ENCODE measurements at regions not wholly inside any gene's neighbourhood (a gene's known extent, or its start where the extent isn't known, plus 50 kb on each side); places are given as distances from the start of the nearest gene placed in this dataset.

DNA sequence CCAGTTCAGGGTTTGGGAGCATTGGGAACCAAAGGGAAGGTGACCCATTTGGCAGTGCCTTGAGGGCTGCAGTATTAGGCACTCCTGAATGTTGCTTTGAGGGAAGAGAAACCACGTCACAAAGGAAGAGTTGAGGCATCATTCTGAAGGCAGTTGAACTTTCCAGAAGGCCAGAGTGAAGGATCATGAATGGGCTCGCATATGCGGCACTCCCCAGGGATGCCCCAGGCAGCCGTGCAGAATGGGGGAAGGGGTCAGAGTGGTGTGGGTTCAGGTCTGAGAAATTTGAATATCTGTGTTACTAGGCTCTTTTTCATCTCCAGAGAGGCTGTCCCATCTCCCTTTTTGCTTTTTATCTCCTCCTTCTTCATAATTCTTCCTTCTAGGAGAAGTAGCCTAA is 60.6 kb upstream of the HMHB1 start:
- CTCF ChIA-PET, result no interaction called here
- no peaks in the 10 kb centered on the region for H3K4me1 ChIP-seq (ENCODE audit: control insufficient read depth, insufficient read depth, low read length)
- H3K27me3 ChIP-seq (ENCODE audit: control insufficient read depth, insufficient read depth, low read length), result no peaks in the 10 kb centered on the region
- POLR2A ChIA-PET, result no interaction called here
- H3K36me3 ChIP-seq (ENCODE audit: control insufficient read depth, insufficient read depth, low read length), result no peaks in the 10 kb centered on the region
- no peak overlapping the region for H3K27ac ChIP-seq (ENCODE audit: low read length)
- no peak for ATAC-seq
- no TSS peak for BruUV-seq (replicated peaks)
- TF ChIP-seq, protein P1, sequence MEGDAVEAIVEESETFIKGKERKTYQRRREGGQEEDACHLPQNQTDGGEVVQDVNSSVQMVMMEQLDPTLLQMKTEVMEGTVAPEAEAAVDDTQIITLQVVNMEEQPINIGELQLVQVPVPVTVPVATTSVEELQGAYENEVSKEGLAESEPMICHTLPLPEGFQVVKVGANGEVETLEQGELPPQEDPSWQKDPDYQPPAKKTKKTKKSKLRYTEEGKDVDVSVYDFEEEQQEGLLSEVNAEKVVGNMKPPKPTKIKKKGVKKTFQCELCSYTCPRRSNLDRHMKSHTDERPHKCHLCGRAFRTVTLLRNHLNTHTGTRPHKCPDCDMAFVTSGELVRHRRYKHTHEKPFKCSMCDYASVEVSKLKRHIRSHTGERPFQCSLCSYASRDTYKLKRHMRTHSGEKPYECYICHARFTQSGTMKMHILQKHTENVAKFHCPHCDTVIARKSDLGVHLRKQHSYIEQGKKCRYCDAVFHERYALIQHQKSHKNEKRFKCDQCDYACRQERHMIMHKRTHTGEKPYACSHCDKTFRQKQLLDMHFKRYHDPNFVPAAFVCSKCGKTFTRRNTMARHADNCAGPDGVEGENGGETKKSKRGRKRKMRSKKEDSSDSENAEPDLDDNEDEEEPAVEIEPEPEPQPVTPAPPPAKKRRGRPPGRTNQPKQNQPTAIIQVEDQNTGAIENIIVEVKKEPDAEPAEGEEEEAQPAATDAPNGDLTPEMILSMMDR (IDR thresholded peaks at IDR 0.05), result no peak
- TF ChIP-seq, protein P2, sequence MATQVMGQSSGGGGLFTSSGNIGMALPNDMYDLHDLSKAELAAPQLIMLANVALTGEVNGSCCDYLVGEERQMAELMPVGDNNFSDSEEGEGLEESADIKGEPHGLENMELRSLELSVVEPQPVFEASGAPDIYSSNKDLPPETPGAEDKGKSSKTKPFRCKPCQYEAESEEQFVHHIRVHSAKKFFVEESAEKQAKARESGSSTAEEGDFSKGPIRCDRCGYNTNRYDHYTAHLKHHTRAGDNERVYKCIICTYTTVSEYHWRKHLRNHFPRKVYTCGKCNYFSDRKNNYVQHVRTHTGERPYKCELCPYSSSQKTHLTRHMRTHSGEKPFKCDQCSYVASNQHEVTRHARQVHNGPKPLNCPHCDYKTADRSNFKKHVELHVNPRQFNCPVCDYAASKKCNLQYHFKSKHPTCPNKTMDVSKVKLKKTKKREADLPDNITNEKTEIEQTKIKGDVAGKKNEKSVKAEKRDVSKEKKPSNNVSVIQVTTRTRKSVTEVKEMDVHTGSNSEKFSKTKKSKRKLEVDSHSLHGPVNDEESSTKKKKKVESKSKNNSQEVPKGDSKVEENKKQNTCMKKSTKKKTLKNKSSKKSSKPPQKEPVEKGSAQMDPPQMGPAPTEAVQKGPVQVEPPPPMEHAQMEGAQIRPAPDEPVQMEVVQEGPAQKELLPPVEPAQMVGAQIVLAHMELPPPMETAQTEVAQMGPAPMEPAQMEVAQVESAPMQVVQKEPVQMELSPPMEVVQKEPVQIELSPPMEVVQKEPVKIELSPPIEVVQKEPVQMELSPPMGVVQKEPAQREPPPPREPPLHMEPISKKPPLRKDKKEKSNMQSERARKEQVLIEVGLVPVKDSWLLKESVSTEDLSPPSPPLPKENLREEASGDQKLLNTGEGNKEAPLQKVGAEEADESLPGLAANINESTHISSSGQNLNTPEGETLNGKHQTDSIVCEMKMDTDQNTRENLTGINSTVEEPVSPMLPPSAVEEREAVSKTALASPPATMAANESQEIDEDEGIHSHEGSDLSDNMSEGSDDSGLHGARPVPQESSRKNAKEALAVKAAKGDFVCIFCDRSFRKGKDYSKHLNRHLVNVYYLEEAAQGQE (IDR thresholded peaks at IDR 0.05; ENCODE audit: insufficient read depth in 1 of 2, low read depth in 2 of 2, low read length in 1 of 2), result no peak
- TF ChIP-seq TCF7L2 (IDR thresholded peaks at IDR 0.05; ENCODE audit: low read depth, low read length), result no peak
- TF ChIP-seq POLR2AphosphoS5 (IDR thresholded peaks at IDR 0.05; ENCODE audit: low read depth, low read length), result no peak
- no peak for TF ChIP-seq SIN3A (IDR thresholded peaks at IDR 0.05; ENCODE audit: borderline replicate concordance, insufficient read depth, low read depth, low read length)
- in situ Hi-C loops (cut with HindIII; ENCODE audit: low pct_unique_long_range_greater_than_20kb, low sequenced_read_pairs), result no loop called here
- H3K9me3 ChIP-seq (ENCODE audit: control insufficient read depth, insufficient read depth, low read depth, low read length), result no peaks in the 10 kb centered on the region
- DNase-seq (ENCODE audit: low read depth, low spot score), result no peak
- intact Hi-C loops (cut with micrococcal nuclease; ENCODE audit: unreplicated experiment), result no loop called here
- H3K4me3 ChIP-seq (ENCODE audit: low read depth in 2 of 2, low read length in 2 of 2), result no peak overlapping the region

DNA sequence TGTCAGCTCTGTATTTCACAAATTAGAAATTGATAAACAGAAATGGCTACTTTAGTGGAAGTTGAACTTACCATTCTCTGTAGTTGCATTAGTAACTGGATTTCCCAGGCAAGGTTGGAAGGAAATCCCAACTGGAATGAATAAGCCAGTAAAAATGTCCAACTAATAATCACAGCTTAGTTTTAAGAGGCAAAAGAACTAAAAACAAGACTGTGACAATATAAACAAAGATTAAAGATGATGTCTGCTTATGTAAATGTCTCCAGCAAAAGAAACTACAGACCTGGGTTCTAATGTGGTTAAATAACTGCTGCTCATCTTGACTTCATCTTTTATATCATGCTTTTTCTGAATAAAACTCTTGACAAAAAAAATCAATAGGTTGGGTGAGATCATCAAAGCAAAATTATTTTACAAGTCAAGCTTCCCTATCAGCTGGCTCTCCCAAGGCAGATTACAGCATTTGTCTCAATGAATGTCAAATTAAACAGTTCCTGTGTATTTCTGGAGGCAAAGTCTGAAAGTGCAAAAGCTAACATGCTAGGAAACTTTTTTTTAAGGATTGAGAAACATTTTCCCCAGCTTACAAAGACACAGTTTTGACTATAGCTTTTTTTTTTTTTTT is 62.3 kb upstream of the HMHB1 start:
- Histone ChIP-seq H3K27me3 (ENCODE audit: control insufficient read depth, insufficient read depth, low read length) (no peaks in the 10 kb centered on the region), H3K9me3 (ENCODE audit: control insufficient read depth, insufficient read depth, low read depth, low read length) (no peaks in the 10 kb centered on the region), H3K36me3 (ENCODE audit: control insufficient read depth, insufficient read depth, low read length) (no peaks in the 10 kb centered on the region), H3K4me1 (ENCODE audit: control insufficient read depth, insufficient read depth, low read length) (no peaks in the 10 kb centered on the region), H3K27ac (ENCODE audit: low read length) (no peak overlapping the region), H3K4me3 (ENCODE audit: low read depth in 2 of 2, low read length in 2 of 2) (no peak overlapping the region)
- TF ChIP-seq TCF7L2 (IDR thresholded peaks at IDR 0.05; ENCODE audit: low read depth, low read length), result no peak
- TF ChIP-seq SIN3A (IDR thresholded peaks at IDR 0.05; ENCODE audit: borderline replicate concordance, insufficient read depth, low read depth, low read length), result no peak
- TF ChIP-seq, protein P2 (IDR thresholded peaks at IDR 0.05; ENCODE audit: insufficient read depth in 1 of 2, low read depth in 2 of 2, low read length in 1 of 2), result no peak
- no peak for TF ChIP-seq POLR2AphosphoS5 (IDR thresholded peaks at IDR 0.05; ENCODE audit: low read depth, low read length)
- TF ChIP-seq, protein P1 (IDR thresholded peaks at IDR 0.05), result no peak
- in situ Hi-C loops (cut with HindIII; ENCODE audit: low pct_unique_long_range_greater_than_20kb, low sequenced_read_pairs) (no loop called here), intact Hi-C loops (cut with micrococcal nuclease; ENCODE audit: unreplicated experiment) (no loop called here)
- no peak for DNase-seq (ENCODE audit: low read depth, low spot score)
- no peak for ATAC-seq
- no TSS peak for BruUV-seq (replicated peaks)
- ChIA-PET CTCF (interaction anchor here (0.5 kb wide), 1 partner anchor 54 kb away, joined by 3 read pairs; no protein-coding TSS in a partner anchor), POLR2A (no interaction called here)
